GM13977 (cell line): ENCODE measurements at regions not wholly inside any gene's neighbourhood (a gene's known extent, or its start where the extent isn't known, plus 50 kb on each side); places are given as distances from the start of the nearest gene placed in this dataset.
A peak's percentile ranks its signal among the peaks of the same experiment; 100 is the strongest.

Experiments used
- DNase-seq: peaks from one replicate; pipeline ENCODE4 v3.0.0; 2012; ENCODE audit warnings: low spot score
- CTCF ChIP-seq: IDR thresholded peaks from 2 replicates; pipeline ENCODE4 v1.5.1; 2012; ENCODE audit warnings: mild to moderate bottlenecking, control low read depth; ENCODE audit not compliant: insufficient read depth; ENCODE audit errors: extremely low read depth, missing control alignments
- in situ Hi-C: fragments of 300-500 bp; cut with MboI; formaldehyde crosslinking; loops from one replicate; pipeline ENCODE4 v1.12.0; 2022; ENCODE audit warnings: low sequenced_read_pairs, low pct_unique_long_range_greater_than_20kb, mixed read lengths, inconsistent platforms; ENCODE audit not compliant: unreplicated experiment

GRCh38 chr5:6212244-6212643, 166.1 kb downstream of the MED10 start:
- in situ Hi-C loops, result no loop called here
- no peak for DNase-seq
- TF ChIP-seq CTCF, result no peak

GRCh38 chr5:6206501-6206900, 171.8 kb downstream of the MED10 start:
- no peak for TF ChIP-seq CTCF
- in situ Hi-C loops, result no loop called here
- DNase-seq, result no peak

GRCh38 chr5:6202968-6203365, 175.4 kb downstream of the MED10 start:
- TF ChIP-seq CTCF, result no peak
- no peak for DNase-seq
- in situ Hi-C loops, result no loop called here

- peak; percentile 29 for TF ChIP-seq CTCF
- DNase-seq, result peak; percentile 32
- in situ Hi-C loops, result no loop called here
Observed at GRCh38 chr5:6202149-6202967, 176.0 kb downstream of the MED10 start.

- in situ Hi-C loops, result no loop called here
- TF ChIP-seq CTCF, result no peak
- DNase-seq, result no peak
Observed at GRCh38 chr5:6201631-6202030, 176.7 kb downstream of the MED10 start.

GRCh38 chr5:6198531-6198930, 179.8 kb downstream of the MED10 start:
- in situ Hi-C loops, result no loop called here
- DNase-seq, result no peak
- TF ChIP-seq CTCF, result no peak

GRCh38 chr5:6197427-6197826, 180.9 kb downstream of the MED10 start:
- in situ Hi-C loops, result no loop called here
- TF ChIP-seq CTCF, result no peak
- DNase-seq, result no peak
